Epithelial cell of proximal tubule (primary cell): ENCODE measurements at regions not wholly inside any gene's neighbourhood (a gene's known extent, or its start where the extent isn't known, plus 50 kb on each side); places are given as distances from the start of the nearest gene placed in this dataset.

Experiments
- DNase-seq: peaks from one replicate; pipeline ENCODE4 v3.0.0-alpha.2; 2011; ENCODE audit warnings: low read depth
- H3K4me3 ChIP-seq: 2 replicates; pipeline ENCODE4 v1.5.1; 2011; ENCODE audit warnings: low read depth, mild to moderate bottlenecking, low read length
- CTCF ChIP-seq: conservative IDR thresholded peaks from 2 replicates; pipeline ENCODE4 v1.5.1; 2012; ENCODE audit warnings: low read depth, mild to moderate bottlenecking, low read length

- TF ChIP-seq CTCF: no peak
- H3K4me3 ChIP-seq: no peak overlapping the region
- DNase-seq: no peak
Measured at GRCh38 chr11:69959461-69959860, 118.7 kb upstream of the ANO1 start.

- no peak for DNase-seq
- no peak overlapping the region for H3K4me3 ChIP-seq
- TF ChIP-seq CTCF: no peak
Measured at GRCh38 chr11:69961738-69962137, 116.4 kb upstream of the ANO1 start.

DNA sequence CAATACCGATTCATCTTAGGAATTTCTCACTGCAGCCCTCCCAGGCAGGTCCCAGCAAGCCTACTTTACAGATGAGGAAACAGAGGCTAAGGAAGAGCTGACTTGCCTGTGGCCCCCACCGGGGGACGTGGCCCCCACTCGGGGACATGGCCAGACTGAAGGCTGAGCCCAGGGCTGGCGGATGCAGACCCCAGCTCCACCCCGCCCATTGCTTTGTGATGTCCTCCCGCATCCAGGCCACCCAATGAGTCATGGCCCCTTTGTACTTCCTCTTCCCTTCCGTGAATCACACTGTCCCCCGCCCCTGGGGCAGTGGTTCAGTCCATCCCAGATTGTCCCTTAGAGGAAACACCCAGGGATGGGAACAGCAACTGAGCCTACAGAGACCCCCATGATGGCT lies 116.0 kb upstream of the ANO1 start:
- TF ChIP-seq CTCF: no peak
- H3K4me3 ChIP-seq: no peak overlapping the region
- no peak for DNase-seq

DNA sequence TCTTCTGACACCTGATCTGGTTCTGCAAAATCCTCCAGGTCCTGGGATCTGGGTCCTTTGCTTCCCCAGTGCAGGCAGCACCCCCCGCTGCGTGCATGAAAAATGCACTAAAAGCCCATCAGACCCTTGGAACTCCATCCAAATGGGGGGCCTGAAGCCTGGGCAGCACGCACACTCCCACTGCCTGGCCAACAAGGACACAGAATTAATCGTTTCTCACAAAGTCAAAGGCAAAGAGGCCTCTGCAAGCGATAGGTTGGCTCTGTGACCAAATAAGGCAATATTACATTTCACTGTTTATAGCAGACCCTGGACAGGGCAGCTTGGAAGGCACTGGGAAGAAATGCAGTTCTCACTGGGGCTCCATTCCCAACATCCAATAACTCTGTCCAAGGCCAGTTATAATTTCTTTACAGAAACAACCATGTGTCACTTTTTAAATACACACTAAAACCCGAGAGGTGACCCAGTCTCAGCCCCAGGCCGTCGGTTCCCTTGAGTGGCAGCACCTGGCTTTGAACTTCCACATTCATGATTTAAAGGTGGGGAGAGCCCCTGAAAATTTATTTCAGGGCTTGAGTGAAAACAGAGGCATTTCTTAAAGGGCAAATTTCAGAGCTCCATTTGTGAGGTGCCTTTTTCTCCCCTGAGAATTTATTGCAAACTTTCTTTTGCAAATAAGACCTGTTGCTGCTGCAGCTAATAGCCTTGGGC lies 114.4 kb upstream of the ANO1 start:
- no peak overlapping the region for H3K4me3 ChIP-seq
- DNase-seq: no peak
- no peak for TF ChIP-seq CTCF

GRCh38 chr11:69964247-69964643 lies 113.9 kb upstream of the ANO1 start:
- no peak for DNase-seq
- H3K4me3 ChIP-seq: no peak overlapping the region
- no peak for TF ChIP-seq CTCF

GRCh38 chr11:69965821-69966582 lies 112.1 kb upstream of the ANO1 start:
- no peak for DNase-seq
- TF ChIP-seq CTCF: no peak
- no peak overlapping the region for H3K4me3 ChIP-seq

DNA sequence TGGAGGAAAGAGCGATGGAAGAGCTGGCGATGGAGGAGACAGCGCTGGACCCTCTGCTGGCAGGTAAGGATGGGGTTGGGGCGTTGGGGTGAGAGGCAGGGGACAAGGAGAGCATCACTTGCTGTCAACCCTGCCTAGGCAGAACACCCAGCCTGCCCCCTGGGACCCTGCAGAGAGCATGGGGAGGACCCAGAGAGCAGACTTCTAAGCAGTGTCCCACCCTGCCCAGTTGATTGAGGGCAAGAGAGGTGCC lies 111.6 kb upstream of the ANO1 start:
- DNase-seq: no peak
- no peak overlapping the region for H3K4me3 ChIP-seq
- TF ChIP-seq CTCF: no peak
